Astrocyte (in vitro differentiated cells and primary cell): ENCODE measurements at regions not wholly inside any gene's neighbourhood (a gene's known extent, or its start where the extent isn't known, plus 50 kb on each side); places are given as distances from the start of the nearest gene placed in this dataset.

Source experiments
- DNase-seq: peaks from one replicate; pipeline ENCODE4 v3.0.0-alpha.2; 2010; ENCODE audit warnings: low read depth
- FAIRE-seq: peaks from 2 replicates; lab custom pipeline; 2011; peaks lifted over from hg19 to GRCh38; lab: Jason Lieb, UNC
- H2AFZ ChIP-seq: 2 replicates; pipeline ENCODE4 v1.6.0; 2012; ENCODE audit warnings: low read depth, low read length, inconsistent platforms
- H3K27ac ChIP-seq: 2 replicates; pipeline ENCODE4 v1.5.1; 2011; ENCODE audit warnings: low read depth, low read length, inconsistent platforms
- H3K27me3 ChIP-seq: 2 replicates; pipeline ENCODE4 v1.6.0; 2011; ENCODE audit warnings: low read length, inconsistent platforms; ENCODE audit not compliant: insufficient read depth
- H3K36me3 ChIP-seq: 2 replicates; pipeline ENCODE4 v1.5.1; 2011; ENCODE audit warnings: low read length, inconsistent platforms; ENCODE audit not compliant: insufficient read depth
- H3K4me1 ChIP-seq: 2 replicates; pipeline ENCODE4 v1.5.1; 2011; ENCODE audit warnings: low read length, inconsistent platforms; ENCODE audit not compliant: insufficient read depth
- H3K4me2 ChIP-seq: 2 replicates; pipeline ENCODE4 v1.6.0; 2012; ENCODE audit warnings: low read length, inconsistent platforms
- H3K4me3 ChIP-seq: 2 replicates; pipeline ENCODE4 v1.5.1; 2011; ENCODE audit warnings: low read depth, mild to moderate bottlenecking, low read length, inconsistent platforms; ENCODE audit not compliant: insufficient read depth
- H3K79me2 ChIP-seq: 2 replicates; pipeline ENCODE4 v1.6.0; 2012; ENCODE audit warnings: mild to moderate bottlenecking, low read length, inconsistent platforms; ENCODE audit not compliant: insufficient read depth
- H3K9ac ChIP-seq: 2 replicates; pipeline ENCODE4 v1.6.0; 2012; ENCODE audit warnings: mild to moderate bottlenecking, low read length, inconsistent platforms
- H3K9me3 ChIP-seq: 2 replicates; pipeline ENCODE4 v1.5.1; 2012; ENCODE audit warnings: low read depth, mild to moderate bottlenecking, low read length, inconsistent platforms; ENCODE audit not compliant: insufficient read depth
- H4K20me1 ChIP-seq: 2 replicates; pipeline ENCODE4 v1.6.0; 2012; ENCODE audit warnings: low read length, inconsistent platforms; ENCODE audit not compliant: insufficient read depth
- H3K27ac Mint-ChIP-seq: one replicate; pipeline ENCODE4 v1.8.0; 2021; ENCODE audit warnings: mild to moderate bottlenecking, mixed read lengths; ENCODE audit not compliant: unreplicated experiment
- H3K27me3 Mint-ChIP-seq: one replicate; pipeline ENCODE4 v1.8.0; 2021; ENCODE audit warnings: low read depth, mixed read lengths; ENCODE audit not compliant: unreplicated experiment
- H3K36me3 Mint-ChIP-seq: one replicate; pipeline ENCODE4 v1.8.0; 2021; ENCODE audit warnings: low read depth, mixed read lengths; ENCODE audit not compliant: unreplicated experiment
- H3K4me1 Mint-ChIP-seq: one replicate; pipeline ENCODE4 v1.8.0; 2021; ENCODE audit warnings: low read depth, mixed read lengths; ENCODE audit not compliant: unreplicated experiment
- H3K4me3 Mint-ChIP-seq: one replicate; pipeline ENCODE4 v1.8.0; 2021; ENCODE audit warnings: mild to moderate bottlenecking, moderate library complexity, mixed read lengths; ENCODE audit not compliant: unreplicated experiment
- H3K9me3 Mint-ChIP-seq: one replicate; pipeline ENCODE4 v1.8.0; 2021; ENCODE audit warnings: mild to moderate bottlenecking, mixed read lengths; ENCODE audit not compliant: unreplicated experiment
- CTCF ChIP-seq: IDR thresholded peaks from 2 replicates; pipeline ENCODE4 v1.5.1; 2011; ENCODE audit warnings: low read depth, mild to moderate bottlenecking, inconsistent platforms, low read length, moderate library complexity; ENCODE audit not compliant: insufficient read depth
- EZH2 ChIP-seq: IDR thresholded peaks from 2 replicates; pipeline ENCODE4 v1.6.1; 2012; ENCODE audit warnings: mild to moderate bottlenecking, low read length, inconsistent platforms; ENCODE audit not compliant: insufficient read depth

- H3K27ac ChIP-seq = no peak overlapping the region
- Mint-ChIP-seq H3K27ac (no peak overlapping the region), H3K27me3 (peaks cover 22% of the 10 kb centered on the region), H3K4me3 (no peak overlapping the region), H3K4me1 (no peaks in the 10 kb centered on the region), H3K9me3 (peaks cover 17% of the 10 kb centered on the region), H3K36me3 (no peaks in the 10 kb centered on the region)
- H3K36me3 ChIP-seq = no peaks in the 10 kb centered on the region
- H3K9me3 ChIP-seq = no peaks in the 10 kb centered on the region
- H3K79me2 ChIP-seq = no peaks in the 10 kb centered on the region
- H3K4me1 ChIP-seq = no peaks in the 10 kb centered on the region
- no peak overlapping the region for H3K9ac ChIP-seq
- H2AFZ ChIP-seq = no peak overlapping the region
- TF ChIP-seq EZH2 (no peak), CTCF (no peak)
- no peak overlapping the region for H3K4me2 ChIP-seq
- no peaks in the 10 kb centered on the region for H3K27me3 ChIP-seq
- DNase-seq (no peak), FAIRE-seq (no peak)
- H4K20me1 ChIP-seq = no peaks in the 10 kb centered on the region
- no peak overlapping the region for H3K4me3 ChIP-seq
Measured at GRCh38 chr9:93869863-93870262, 85.3 kb downstream of the BARX1 start.

- TF ChIP-seq EZH2 (no peak), CTCF (no peak)
- no peak overlapping the region for H2AFZ ChIP-seq
- Mint-ChIP-seq H3K36me3 (no peaks in the 10 kb centered on the region), H3K27ac (no peak overlapping the region), H3K4me1 (no peaks in the 10 kb centered on the region), H3K9me3 (peaks cover 17% of the 10 kb centered on the region), H3K4me3 (no peak overlapping the region), H3K27me3 (peaks cover 29% of the 10 kb centered on the region)
- H3K4me3 ChIP-seq = no peak overlapping the region
- DNase-seq (no peak), FAIRE-seq (no peak)
- H3K4me2 ChIP-seq = no peak overlapping the region
- H3K27ac ChIP-seq = no peak overlapping the region
- no peaks in the 10 kb centered on the region for H4K20me1 ChIP-seq
- H3K79me2 ChIP-seq = no peaks in the 10 kb centered on the region
- H3K9me3 ChIP-seq = no peaks in the 10 kb centered on the region
- no peaks in the 10 kb centered on the region for H3K4me1 ChIP-seq
- H3K36me3 ChIP-seq = no peaks in the 10 kb centered on the region
- H3K9ac ChIP-seq = no peak overlapping the region
- no peaks in the 10 kb centered on the region for H3K27me3 ChIP-seq
Measured at GRCh38 chr9:93869088-93869487, 86.1 kb downstream of the BARX1 start.

GRCh38 chr9:93865716-93866115, 89.4 kb downstream of the BARX1 start:
- Histone ChIP-seq H3K79me2 (no peaks in the 10 kb centered on the region), H4K20me1 (no peaks in the 10 kb centered on the region), H3K36me3 (no peaks in the 10 kb centered on the region), H3K9me3 (no peaks in the 10 kb centered on the region), H3K9ac (no peak overlapping the region), H2AFZ (no peak overlapping the region), H3K4me2 (no peak overlapping the region), H3K4me3 (no peak overlapping the region), H3K27me3 (no peaks in the 10 kb centered on the region), H3K4me1 (no peaks in the 10 kb centered on the region), H3K27ac (no peak overlapping the region)
- Mint-ChIP-seq H3K4me3 (no peak overlapping the region), H3K27ac (no peak overlapping the region), H3K4me1 (no peaks in the 10 kb centered on the region), H3K9me3 (peaks cover 2% of the 10 kb centered on the region), H3K36me3 (no peaks in the 10 kb centered on the region), H3K27me3 (peaks cover 19% of the 10 kb centered on the region)
- DNase-seq = no peak
- no peak for TF ChIP-seq CTCF
- no peak for TF ChIP-seq EZH2
- no peak for FAIRE-seq
